ENCODE measurements at regions not wholly inside any gene's neighbourhood (a gene's known extent, or its start where the extent isn't known, plus 50 kb on each side); places are given as distances from the start of the nearest gene placed in this dataset.

- no peak overlapping the region for H3K4me3 ChIP-seq (ENCODE audit: low read depth, low read length)
- H3K27ac ChIP-seq (ENCODE audit: low read depth, low read length) = no peak overlapping the region
- no peak for TF ChIP-seq CTCF (IDR thresholded peaks at IDR 0.05; ENCODE audit: low read depth, low read length)
- H3K9me3 ChIP-seq (ENCODE audit: control insufficient read depth, insufficient read depth, low read length) = no peaks in the 10 kb centered on the region; the same call in 1 of the 2 replicates
- ChIA-PET POLR2A (no interaction called here), CTCF (no interaction called here)
- no peaks in the 10 kb centered on the region for H3K27me3 ChIP-seq (ENCODE audit: control insufficient read depth, insufficient read depth, low read length)
- peak; percentile 70 for DNase-seq (ENCODE audit: low read depth, low spot score)
Observed at GRCh38 chr10:58028597-58029366, 238.9 kb downstream of the IPMK start.

GRCh38 chr10:58027426-58027825 is 240.3 kb downstream of the IPMK start:
- POLR2A ChIA-PET = no interaction called here
- Histone ChIP-seq H3K27ac (ENCODE audit: low read depth, low read length) (no peak overlapping the region), H3K4me3 (ENCODE audit: low read depth, low read length) (no peak overlapping the region), H3K9me3 (ENCODE audit: control insufficient read depth, insufficient read depth, low read length) (no peaks in the 10 kb centered on the region; the same call in 1 of the 2 replicates), H3K27me3 (ENCODE audit: control insufficient read depth, insufficient read depth, low read length) (no peaks in the 10 kb centered on the region)
- no peak for TF ChIP-seq CTCF (IDR thresholded peaks at IDR 0.05; ENCODE audit: low read depth, low read length)
- DNase-seq (ENCODE audit: low read depth, low spot score) = no peak
- CTCF ChIA-PET = no interaction called here

- no peak for DNase-seq (ENCODE audit: low read depth, low spot score)
- ChIA-PET POLR2A (no interaction called here), CTCF (no interaction called here)
- H3K4me3 ChIP-seq (ENCODE audit: low read depth, low read length) = no peak overlapping the region
- TF ChIP-seq CTCF (IDR thresholded peaks at IDR 0.05; ENCODE audit: low read depth, low read length) = no peak
- no peaks in the 10 kb centered on the region; the same call in 1 of the 2 replicates for H3K9me3 ChIP-seq (ENCODE audit: control insufficient read depth, insufficient read depth, low read length)
- H3K27ac ChIP-seq (ENCODE audit: low read depth, low read length) = no peak overlapping the region
- H3K27me3 ChIP-seq (ENCODE audit: control insufficient read depth, insufficient read depth, low read length) = no peaks in the 10 kb centered on the region
Observed at GRCh38 chr10:58026036-58026435, 241.7 kb downstream of the IPMK start.

DNA sequence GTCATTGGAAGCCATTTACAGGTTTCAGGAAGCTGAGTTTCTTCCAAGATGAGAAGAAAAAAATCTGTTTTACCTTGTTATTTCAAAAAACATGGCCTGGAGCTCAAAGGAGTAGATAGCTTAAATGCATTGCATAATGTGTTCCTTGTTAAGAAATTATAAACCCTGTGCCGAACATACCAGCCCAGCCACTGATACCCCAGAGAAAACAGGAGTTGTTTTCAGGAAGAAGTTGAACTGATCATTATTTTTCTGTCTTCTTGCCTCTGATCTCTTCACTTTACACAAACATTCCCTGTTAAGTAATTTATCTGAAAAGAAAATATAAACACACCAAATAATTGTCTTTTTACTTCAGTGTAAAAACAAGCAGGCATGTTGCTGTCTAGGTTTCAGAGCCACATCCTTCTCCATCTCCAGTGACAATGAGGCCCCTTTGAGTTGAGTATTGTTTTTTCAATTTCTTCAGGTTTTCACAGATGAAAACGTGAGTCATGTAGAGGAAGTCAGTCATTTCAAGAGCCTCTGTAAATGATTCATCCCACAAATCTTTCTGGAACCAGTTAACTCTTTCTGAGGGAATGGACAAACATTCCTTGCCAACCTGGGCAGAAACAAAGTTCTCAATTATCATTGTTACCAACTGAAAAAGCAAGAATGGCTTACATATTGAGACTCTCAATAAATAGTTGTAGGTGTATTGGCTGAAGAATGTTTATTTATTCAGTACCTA is 244.2 kb downstream of the IPMK start:
- peak; percentile 45 for DNase-seq (ENCODE audit: low read depth, low spot score)
- H3K27me3 ChIP-seq (ENCODE audit: control insufficient read depth, insufficient read depth, low read length) = no peaks in the 10 kb centered on the region
- no peak for TF ChIP-seq CTCF (IDR thresholded peaks at IDR 0.05; ENCODE audit: low read depth, low read length)
- peak overlapping the region; percentile 62 for H3K27ac ChIP-seq (ENCODE audit: low read depth, low read length)
- CTCF ChIA-PET = interaction anchor here (0.9 kb wide), 1 partner anchor 20 kb away, joined by 3 read pairs; no protein-coding TSS in a partner anchor
- no peaks in the 10 kb centered on the region; the same call in 1 of the 2 replicates for H3K9me3 ChIP-seq (ENCODE audit: control insufficient read depth, insufficient read depth, low read length)
- POLR2A ChIA-PET = no interaction called here
- H3K4me3 ChIP-seq (ENCODE audit: low read depth, low read length) = no peak overlapping the region; the same call in 1 of the 2 replicates

All from AG04450 (cell line).